ENCODE measurements at regions not wholly inside any gene's neighbourhood (a gene's known extent, or its start where the extent isn't known, plus 50 kb on each side); places are given as distances from the start of the nearest gene placed in this dataset.

DNA sequence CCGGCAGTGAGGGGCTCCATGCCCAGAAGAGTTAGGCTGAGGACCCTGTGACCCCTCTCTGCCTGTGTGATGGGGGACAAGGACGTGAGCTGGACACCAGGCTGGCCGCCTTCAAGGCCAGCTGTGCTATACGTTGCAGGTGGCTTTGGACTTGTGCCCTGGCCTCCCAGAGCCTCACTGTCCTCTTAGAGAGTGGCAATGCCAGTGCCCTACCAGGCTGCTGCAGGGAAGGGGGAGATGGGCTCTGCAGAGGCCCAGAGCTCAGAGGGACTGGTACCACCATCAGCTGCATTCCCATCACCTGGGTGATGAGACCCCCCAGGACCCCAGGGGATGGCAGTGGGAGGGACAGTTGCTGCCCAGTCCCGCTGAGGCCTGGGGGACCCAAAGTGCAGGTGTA is 90.4 kb upstream of the SHISAL1 start:
- Histone ChIP-seq H3K9me2 (ENCODE audit: insufficient read depth, low read length) (no peaks in the 10 kb centered on the region), H3K4me3 (ENCODE audit: low read length) (no peak overlapping the region), H3K36me3 (ENCODE audit: insufficient read depth, low read length) (no peaks in the 10 kb centered on the region), H2AFZ (ENCODE audit: low read depth, low read length) (no peak overlapping the region), H3K4me2 (ENCODE audit: low read length) (no peak overlapping the region), H3K9ac (ENCODE audit: low read length) (no peak overlapping the region), H3F3A (ENCODE audit: insufficient read depth, low read length, poor library complexity, severe bottlenecking) (no peaks in the 10 kb centered on the region), H3K79me2 (replicated peaks; ENCODE audit: insufficient read depth, low read length) (no peaks in the 10 kb centered on the region), H3K27me3 (ENCODE audit: insufficient read depth, low read depth, low read length) (no peaks in the 10 kb centered on the region), H3K27ac (ENCODE audit: low read length) (no peak overlapping the region), H3K9me3 (ENCODE audit: low read length) (no peaks in the 10 kb centered on the region), H4K20me1 (ENCODE audit: insufficient read depth) (no peaks in the 10 kb centered on the region)
- TF ChIP-seq TAF1 (IDR thresholded peaks at IDR 0.05; ENCODE audit: low read depth) (no peak), RAD21 (conservative IDR thresholded peaks at IDR 0.05) (no peak), POLR2AphosphoS5 (IDR thresholded peaks at IDR 0.05) (no peak), SMC3 (conservative IDR thresholded peaks at IDR 0.05; ENCODE audit: poor library complexity) (no peak), MXI1 (conservative IDR thresholded peaks at IDR 0.05; ENCODE audit: poor library complexity, severe bottlenecking) (no peak), EP300 (conservative IDR thresholded peaks at IDR 0.05; ENCODE audit: poor library complexity, severe bottlenecking) (no peak), EZH2 (IDR thresholded peaks at IDR 0.05; ENCODE audit: borderline replicate concordance, insufficient read depth, low read length, poor library complexity, severe bottlenecking) (no peak)
- TF ChIP-seq, protein P1, sequence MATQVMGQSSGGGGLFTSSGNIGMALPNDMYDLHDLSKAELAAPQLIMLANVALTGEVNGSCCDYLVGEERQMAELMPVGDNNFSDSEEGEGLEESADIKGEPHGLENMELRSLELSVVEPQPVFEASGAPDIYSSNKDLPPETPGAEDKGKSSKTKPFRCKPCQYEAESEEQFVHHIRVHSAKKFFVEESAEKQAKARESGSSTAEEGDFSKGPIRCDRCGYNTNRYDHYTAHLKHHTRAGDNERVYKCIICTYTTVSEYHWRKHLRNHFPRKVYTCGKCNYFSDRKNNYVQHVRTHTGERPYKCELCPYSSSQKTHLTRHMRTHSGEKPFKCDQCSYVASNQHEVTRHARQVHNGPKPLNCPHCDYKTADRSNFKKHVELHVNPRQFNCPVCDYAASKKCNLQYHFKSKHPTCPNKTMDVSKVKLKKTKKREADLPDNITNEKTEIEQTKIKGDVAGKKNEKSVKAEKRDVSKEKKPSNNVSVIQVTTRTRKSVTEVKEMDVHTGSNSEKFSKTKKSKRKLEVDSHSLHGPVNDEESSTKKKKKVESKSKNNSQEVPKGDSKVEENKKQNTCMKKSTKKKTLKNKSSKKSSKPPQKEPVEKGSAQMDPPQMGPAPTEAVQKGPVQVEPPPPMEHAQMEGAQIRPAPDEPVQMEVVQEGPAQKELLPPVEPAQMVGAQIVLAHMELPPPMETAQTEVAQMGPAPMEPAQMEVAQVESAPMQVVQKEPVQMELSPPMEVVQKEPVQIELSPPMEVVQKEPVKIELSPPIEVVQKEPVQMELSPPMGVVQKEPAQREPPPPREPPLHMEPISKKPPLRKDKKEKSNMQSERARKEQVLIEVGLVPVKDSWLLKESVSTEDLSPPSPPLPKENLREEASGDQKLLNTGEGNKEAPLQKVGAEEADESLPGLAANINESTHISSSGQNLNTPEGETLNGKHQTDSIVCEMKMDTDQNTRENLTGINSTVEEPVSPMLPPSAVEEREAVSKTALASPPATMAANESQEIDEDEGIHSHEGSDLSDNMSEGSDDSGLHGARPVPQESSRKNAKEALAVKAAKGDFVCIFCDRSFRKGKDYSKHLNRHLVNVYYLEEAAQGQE (IDR thresholded peaks at IDR 0.05; ENCODE audit: borderline replicate concordance), result no peak
- TF ChIP-seq, protein P2, sequence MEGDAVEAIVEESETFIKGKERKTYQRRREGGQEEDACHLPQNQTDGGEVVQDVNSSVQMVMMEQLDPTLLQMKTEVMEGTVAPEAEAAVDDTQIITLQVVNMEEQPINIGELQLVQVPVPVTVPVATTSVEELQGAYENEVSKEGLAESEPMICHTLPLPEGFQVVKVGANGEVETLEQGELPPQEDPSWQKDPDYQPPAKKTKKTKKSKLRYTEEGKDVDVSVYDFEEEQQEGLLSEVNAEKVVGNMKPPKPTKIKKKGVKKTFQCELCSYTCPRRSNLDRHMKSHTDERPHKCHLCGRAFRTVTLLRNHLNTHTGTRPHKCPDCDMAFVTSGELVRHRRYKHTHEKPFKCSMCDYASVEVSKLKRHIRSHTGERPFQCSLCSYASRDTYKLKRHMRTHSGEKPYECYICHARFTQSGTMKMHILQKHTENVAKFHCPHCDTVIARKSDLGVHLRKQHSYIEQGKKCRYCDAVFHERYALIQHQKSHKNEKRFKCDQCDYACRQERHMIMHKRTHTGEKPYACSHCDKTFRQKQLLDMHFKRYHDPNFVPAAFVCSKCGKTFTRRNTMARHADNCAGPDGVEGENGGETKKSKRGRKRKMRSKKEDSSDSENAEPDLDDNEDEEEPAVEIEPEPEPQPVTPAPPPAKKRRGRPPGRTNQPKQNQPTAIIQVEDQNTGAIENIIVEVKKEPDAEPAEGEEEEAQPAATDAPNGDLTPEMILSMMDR (IDR thresholded peaks at IDR 0.05; ENCODE audit: poor library complexity, severe bottlenecking), result no peak

DNA sequence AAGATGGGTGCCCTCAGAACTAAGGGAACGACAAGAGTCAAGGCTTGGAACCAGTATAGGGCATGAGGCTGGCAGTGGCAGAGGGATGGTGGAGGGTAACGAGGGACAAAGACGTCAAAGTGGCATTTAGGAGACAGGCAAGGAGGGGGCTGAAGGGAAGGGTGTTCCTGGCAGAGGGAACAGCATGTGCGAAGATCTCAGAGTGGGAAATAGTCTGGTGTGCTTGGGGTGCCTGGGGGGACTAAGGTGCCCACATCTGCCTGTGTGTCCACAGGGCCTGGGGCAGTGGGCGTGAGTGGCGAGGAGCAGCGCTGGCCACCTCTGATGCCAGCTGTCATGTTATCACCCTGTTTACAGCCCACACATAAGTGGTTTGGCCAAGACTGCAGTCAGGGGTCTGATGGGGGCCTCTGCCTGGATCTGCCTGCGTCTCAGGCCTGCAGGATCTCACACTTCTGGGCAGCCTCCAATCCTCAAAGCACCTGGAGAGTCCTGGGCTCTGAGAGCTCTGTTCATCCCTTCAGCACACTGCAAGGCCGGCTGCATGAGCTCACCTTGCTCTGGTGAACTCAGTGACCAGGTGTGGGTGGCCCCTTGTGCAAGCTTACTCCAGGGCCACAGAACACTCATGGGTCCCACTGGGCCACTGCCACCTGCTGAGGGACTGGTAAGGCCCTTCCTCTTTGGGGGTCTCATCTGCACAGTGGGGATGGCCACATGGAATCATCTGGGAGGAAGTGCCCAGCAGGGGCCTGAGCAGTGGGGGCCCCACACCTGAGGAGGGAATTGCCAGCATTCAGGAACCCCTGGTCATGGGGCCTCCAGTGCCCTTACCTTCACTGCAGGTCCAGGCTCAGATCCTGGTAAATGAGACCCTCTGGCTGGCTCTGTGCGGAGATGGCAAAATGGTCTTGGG is 89.7 kb upstream of the SHISAL1 start:
- no peak overlapping the region for H3K4me3 ChIP-seq (ENCODE audit: low read length)
- H2AFZ ChIP-seq (ENCODE audit: low read depth, low read length), result no peak overlapping the region
- no peaks in the 10 kb centered on the region for H4K20me1 ChIP-seq (ENCODE audit: insufficient read depth)
- H3K27me3 ChIP-seq (ENCODE audit: insufficient read depth, low read depth, low read length), result no peaks in the 10 kb centered on the region
- no peaks in the 10 kb centered on the region for H3K9me2 ChIP-seq (ENCODE audit: insufficient read depth, low read length)
- H3K79me2 ChIP-seq (replicated peaks; ENCODE audit: insufficient read depth, low read length), result no peaks in the 10 kb centered on the region
- H3K27ac ChIP-seq (ENCODE audit: low read length), result no peak overlapping the region
- TF ChIP-seq EP300 (conservative IDR thresholded peaks at IDR 0.05; ENCODE audit: poor library complexity, severe bottlenecking) (no peak), MXI1 (conservative IDR thresholded peaks at IDR 0.05; ENCODE audit: poor library complexity, severe bottlenecking) (no peak), SMC3 (conservative IDR thresholded peaks at IDR 0.05; ENCODE audit: poor library complexity) (no peak), EZH2 (IDR thresholded peaks at IDR 0.05; ENCODE audit: borderline replicate concordance, insufficient read depth, low read length, poor library complexity, severe bottlenecking) (no peak), POLR2AphosphoS5 (IDR thresholded peaks at IDR 0.05) (no peak), TAF1 (IDR thresholded peaks at IDR 0.05; ENCODE audit: low read depth) (no peak), RAD21 (conservative IDR thresholded peaks at IDR 0.05) (no peak)
- TF ChIP-seq, protein P1 (IDR thresholded peaks at IDR 0.05; ENCODE audit: borderline replicate concordance), result no peak
- TF ChIP-seq, protein P2 (IDR thresholded peaks at IDR 0.05; ENCODE audit: poor library complexity, severe bottlenecking), result no peak
- H3K9ac ChIP-seq (ENCODE audit: low read length), result no peak overlapping the region
- H3K9me3 ChIP-seq (ENCODE audit: low read length), result no peaks in the 10 kb centered on the region
- no peaks in the 10 kb centered on the region for H3K36me3 ChIP-seq (ENCODE audit: insufficient read depth, low read length)
- no peak overlapping the region for H3K4me2 ChIP-seq (ENCODE audit: low read length)
- H3F3A ChIP-seq (ENCODE audit: insufficient read depth, low read length, poor library complexity, severe bottlenecking), result no peaks in the 10 kb centered on the region
